GM23338 (cell line): ENCODE measurements at regions not wholly inside any gene's neighbourhood (a gene's known extent, or its start where the extent isn't known, plus 50 kb on each side); places are given as distances from the start of the nearest gene placed in this dataset.

Experiments used
- ATAC-seq: fragments of 200-7000 bp; cut with Tn5 transposase; 3 replicates; pipeline ENCODE4 v1.9.1; 2020
- DNase-seq: peaks from one replicate; pipeline ENCODE4 v3.0.0-alpha.2; 2015; ENCODE audit warnings: low spot score
- H2AFZ ChIP-seq: fragments of 200-600 bp; sonication (generic); 2 replicates; pipeline ENCODE4 v1.8.0; 2016; ENCODE audit warnings: antibody characterized with exemption, mild to moderate bottlenecking, moderate library complexity
- H3F3A ChIP-seq: fragments of 200-600 bp; sonication (generic); replicated peaks from 2 replicates; pipeline ENCODE4 v1.8.0; 2017; ENCODE audit warnings: antibody characterized with exemption, mixed run types, low read depth
- H3K27ac ChIP-seq: fragments of 200-600 bp; sonication (generic); 2 replicates; pipeline ENCODE4 v1.6.1; 2016; ENCODE audit warnings: low read depth
- H3K27me3 ChIP-seq: fragments of 200-600 bp; sonication (generic); 2 replicates; pipeline ENCODE4 v1.8.0; 2016; ENCODE audit warnings: mild to moderate bottlenecking, mixed run types, moderate library complexity; ENCODE audit not compliant: insufficient read depth
- H3K36me3 ChIP-seq: fragments of 200-600 bp; sonication (generic); 2 replicates; pipeline ENCODE4 v1.8.0; 2016; ENCODE audit warnings: mild to moderate bottlenecking; ENCODE audit not compliant: insufficient read depth
- H3K4me1 ChIP-seq: fragments of 200-600 bp; sonication (generic); 2 replicates; pipeline ENCODE4 v1.8.0; 2016; ENCODE audit warnings: mild to moderate bottlenecking, moderate library complexity; ENCODE audit not compliant: insufficient read depth
- H3K4me2 ChIP-seq: fragments of 200-600 bp; sonication (generic); 2 replicates; pipeline ENCODE4 v1.7.1; 2017; ENCODE audit warnings: mixed run types
- H3K4me3 ChIP-seq: fragments of 200-600 bp; sonication (generic); 2 replicates; pipeline ENCODE4 v1.6.1; 2016; ENCODE audit warnings: mixed run types
- H3K79me2 ChIP-seq: fragments of 200-600 bp; sonication (generic); replicated peaks from 2 replicates; pipeline ENCODE4 v1.8.0; 2017; ENCODE audit warnings: mild to moderate bottlenecking; ENCODE audit not compliant: insufficient read depth
- H3K9me2 ChIP-seq: fragments of 200-600 bp; sonication (generic); 2 replicates; pipeline ENCODE4 v1.8.0; 2017; ENCODE audit not compliant: insufficient read depth
- H4K20me1 ChIP-seq: fragments of 200-600 bp; sonication (generic); replicated peaks from 2 replicates; pipeline ENCODE4 v1.8.0; 2017; ENCODE audit warnings: mild to moderate bottlenecking; ENCODE audit not compliant: insufficient read depth
- H3K27ac Mint-ChIP-seq: 2 replicates; pipeline ENCODE4 v1.8.0; 2020; ENCODE audit warnings: inconsistent platforms, mild to moderate bottlenecking, moderate library complexity, mixed read lengths
- H3K27me3 Mint-ChIP-seq: 3 replicates; pipeline ENCODE4 v1.8.0; 2022; ENCODE audit warnings: low read depth, mild to moderate bottlenecking, moderate library complexity, mixed read lengths, inconsistent platforms; ENCODE audit not compliant: insufficient read depth, poor library complexity
- H3K36me3 Mint-ChIP-seq: 3 replicates; pipeline ENCODE4 v1.8.0; 2021; ENCODE audit warnings: low read depth, mild to moderate bottlenecking, inconsistent platforms, moderate library complexity, mixed read lengths
- H3K4me1 Mint-ChIP-seq: 3 replicates; pipeline ENCODE4 v1.8.0; 2020; ENCODE audit warnings: mild to moderate bottlenecking, inconsistent platforms, mixed read lengths
- H3K4me3 Mint-ChIP-seq: 3 replicates; pipeline ENCODE4 v1.8.0; 2021; ENCODE audit warnings: moderate library complexity, mild to moderate bottlenecking, inconsistent platforms, mixed read lengths
- H3K9me3 Mint-ChIP-seq: 3 replicates; pipeline ENCODE4 v1.8.0; 2020; ENCODE audit warnings: moderate library complexity, mild to moderate bottlenecking, inconsistent platforms, mixed read lengths
- CREB1 ChIP-seq: fragments of 250-450 bp; sonication (Bioruptor Pico); IDR thresholded peaks from 2 replicates; pipeline ENCODE4 v1.5.0; 2020; ENCODE audit warnings: low read depth, mild to moderate bottlenecking, moderate library complexity
- CTCF ChIP-seq, 2 experiments: fragments of 200-600 bp in 1 of 2; sonication (generic) in 1 of 2; conservative IDR thresholded peaks; 2 replicates each; pipeline versions ENCODE4 v1.5.1 to v1.6.1; 2016 to 2017; ENCODE audit warnings: antibody characterized with exemption in 2 of 2, low read depth in 2 of 2, mild to moderate bottlenecking in 2 of 2, moderate library complexity in 1 of 2
- ETS1 ChIP-seq: IDR thresholded peaks from 2 replicates; pipeline ENCODE4 v1.6.1; 2016; ENCODE audit warnings: antibody characterized with exemption
- JUNB ChIP-seq: IDR thresholded peaks from one replicate; pipeline ENCODE4 v1.6.1; 2016; ENCODE audit warnings: antibody characterized with exemption; ENCODE audit not compliant: unreplicated experiment
- NANOG ChIP-seq: IDR thresholded peaks from 2 replicates; pipeline ENCODE4 v1.6.1; 2016; ENCODE audit warnings: antibody characterized with exemption, borderline replicate concordance
- POLR2AphosphoS5 ChIP-seq: IDR thresholded peaks from 2 replicates; pipeline ENCODE4 v1.6.1; 2016; ENCODE audit warnings: antibody characterized with exemption, low read depth
- REST ChIP-seq: IDR thresholded peaks from one replicate; pipeline ENCODE4 v1.6.1; 2018; ENCODE audit warnings: antibody characterized with exemption; ENCODE audit not compliant: unreplicated experiment
- STAT1 ChIP-seq: IDR thresholded peaks from one replicate; pipeline ENCODE4 v1.6.1; 2016; ENCODE audit warnings: antibody characterized with exemption; ENCODE audit not compliant: unreplicated experiment
- ZNF331 ChIP-seq: fragments of 250-450 bp; sonication (Bioruptor Pico); IDR thresholded peaks from 2 replicates; pipeline ENCODE4 v1.5.0; 2020; ENCODE audit warnings: low read depth, mild to moderate bottlenecking, moderate library complexity
- ZNF462 ChIP-seq: fragments of 250-450 bp; sonication (Bioruptor Pico); IDR thresholded peaks from 2 replicates; pipeline ENCODE4 v1.5.0; 2020; ENCODE audit warnings: mild to moderate bottlenecking, moderate library complexity

GRCh38 chr7:25279705-25280104, 51.4 kb upstream of the NPVF start:
- no peaks in the 10 kb centered on the region for H3K36me3 Mint-ChIP-seq
- H3K9me3 Mint-ChIP-seq, result no peaks in the 10 kb centered on the region
- DNase-seq (no peak), ATAC-seq (no peak)
- H3K4me3 Mint-ChIP-seq, result no peak overlapping the region
- H3K4me1 Mint-ChIP-seq, result no peaks in the 10 kb centered on the region
- Histone ChIP-seq H3K9me2 (peaks cover 36% of the 10 kb centered on the region), H3K27ac (no peak overlapping the region), H3K4me3 (no peak overlapping the region), H2AFZ (no peak overlapping the region), H3K79me2 (no peaks in the 10 kb centered on the region), H3F3A (no peaks in the 10 kb centered on the region), H3K4me1 (no peaks in the 10 kb centered on the region), H3K4me2 (no peak overlapping the region), H3K27me3 (no peaks in the 10 kb centered on the region), H4K20me1 (no peaks in the 10 kb centered on the region), H3K36me3 (no peaks in the 10 kb centered on the region)
- H3K27ac Mint-ChIP-seq, result no peak overlapping the region
- H3K27me3 Mint-ChIP-seq, result no peaks in the 10 kb centered on the region
- no peak for TF ChIP-seq ZNF462
- no peak for TF ChIP-seq STAT1
- no peak for TF ChIP-seq POLR2AphosphoS5
- TF ChIP-seq ETS1, result no peak
- TF ChIP-seq REST, result no peak
- TF ChIP-seq CTCF (conservative IDR thresholded peaks at IDR 0.05; ENCODE audit: low read depth in 2 of 2), result no peak
- TF ChIP-seq CREB1 (CRISPR knock-in tag), result no peak
- no peak for TF ChIP-seq JUNB
- no peak for TF ChIP-seq ZNF331 (CRISPR knock-in tag)
- no peak for TF ChIP-seq NANOG
